ENCODE measurements at regions not wholly inside any gene's neighbourhood (a gene's known extent, or its start where the extent isn't known, plus 50 kb on each side); places are given as distances from the start of the nearest gene placed in this dataset.

DNA sequence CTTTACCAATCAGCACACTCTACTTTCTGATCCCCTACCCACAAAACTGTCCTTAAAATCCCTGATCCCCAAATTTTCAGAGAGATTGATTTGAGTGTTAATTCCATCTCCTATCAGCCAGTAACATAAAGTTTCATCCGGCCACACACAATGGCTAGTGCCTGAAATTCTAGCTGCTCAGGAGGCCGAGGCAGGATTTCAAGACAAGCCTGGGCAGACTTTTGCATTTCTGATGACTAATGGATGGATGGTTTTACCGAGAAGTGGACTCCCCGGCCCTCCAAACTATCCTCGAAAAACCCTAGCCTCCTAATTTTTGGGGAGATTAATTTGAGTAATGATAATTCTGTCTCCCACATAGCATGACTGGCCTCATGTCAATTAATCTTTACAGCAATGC is 269.8 kb upstream of the POU1F1 start:
- TF ChIP-seq TAF1 (IDR thresholded peaks at IDR 0.05; ENCODE audit: borderline replicate concordance, low read depth, low read length), result no peak
- TF ChIP-seq POLR2A (IDR thresholded peaks at IDR 0.05; ENCODE audit: low read depth, low read length), result no peak
- TF ChIP-seq POLR2AphosphoS5 (IDR thresholded peaks at IDR 0.05; ENCODE audit: low read depth, low read length), result no peak
